Sigmoid colon (tissue), 6 donors: ENCODE measurements at regions not wholly inside any gene's neighbourhood (a gene's known extent, or its start where the extent isn't known, plus 50 kb on each side); places are given as distances from the start of the nearest gene placed in this dataset.

Experiments used
- DNase-seq: peaks from one replicate; pipeline ENCODE4 v3.0.0-alpha.2; 2019
- H3K27ac ChIP-seq, 4 donors: fragments of 200-600 bp; sonication (generic); one replicate each; pipeline ENCODE4 v1.5.1; 2016 to 2019; ENCODE audit warnings: mild to moderate bottlenecking in 1 of 4
- H3K27me3 ChIP-seq, 3 donors: fragments of 200-600 bp; sonication (generic); one replicate each; pipeline ENCODE4 v1.5.1; 2019; ENCODE audit warnings: mild to moderate bottlenecking in 1 of 3
- H3K36me3 ChIP-seq, 4 donors: fragments of 200-600 bp; sonication (generic); one replicate each; pipeline ENCODE4 v1.5.1; 2016 to 2019
- H3K4me1 ChIP-seq, 4 donors: fragments of 200-600 bp; sonication (generic); one replicate each; pipeline ENCODE4 v1.5.1; 2017 to 2019
- H3K4me3 ChIP-seq, 4 donors: fragments of 200-600 bp; sonication (generic); one replicate each; pipeline ENCODE4 v1.5.1; 2017 to 2019; ENCODE audit warnings: mild to moderate bottlenecking in 2 of 4, moderate library complexity in 1 of 4
- H3K9me3 ChIP-seq, 4 donors: fragments of 200-600 bp in 3 of 4; sonication (generic) in 3 of 4; one replicate each; pipeline versions ENCODE4 v1.5.1 to v1.6.1; 2013 to 2019
- CTCF ChIP-seq, 4 experiments: fragments of 450-650 bp in 3 of 4; fragments of 200-600 bp in 1 of 4; IDR thresholded peaks; one replicate each; pipeline ENCODE4 v1.5.1; 2016 to 2019; ENCODE audit warnings: antibody characterized with exemption in 4 of 4, mild to moderate bottlenecking in 3 of 4, moderate library complexity in 2 of 4
- EP300 ChIP-seq, 4 donors: sonication (generic); formaldehyde crosslinking; IDR thresholded peaks; one replicate each; pipeline ENCODE4 v1.6.1; 2017; ENCODE audit warnings: antibody characterized with exemption in 4 of 4
- POLR2A ChIP-seq, 2 donors: fragments of 450-650 bp; IDR thresholded peaks; one replicate each; pipeline ENCODE4 v1.6.1; 2016; ENCODE audit warnings: antibody characterized with exemption in 2 of 2, mild to moderate bottlenecking in 2 of 2, moderate library complexity in 2 of 2
- POLR2AphosphoS5 ChIP-seq, 4 donors: sonication (generic); formaldehyde crosslinking; IDR thresholded peaks; one replicate each; pipeline ENCODE4 v1.6.1; 2017; ENCODE audit warnings: antibody characterized with exemption in 4 of 4
- WGBS, 2 donors: extraction: QIAGEN DNeasy Blood & Tissue Kit; methylation state at CpG; one replicate each; pipeline ENCODE4 v1.1.7; 2013; 5-methylcytosine and 5-hydroxymethylcytosine counted together
- intact Hi-C: fragments of 100-400 bp; cut with DNase I; formaldehyde crosslinking; loops from one replicate; pipeline ENCODE4 v1.15.1; 2023
- donor health status: healthy with polysubstance abuse.
- donor health status: healthy.

- DNase-seq = no peak
- TF ChIP-seq POLR2AphosphoS5 (IDR thresholded peaks at IDR 0.05) = no peak
- no peak for TF ChIP-seq POLR2A (IDR thresholded peaks at IDR 0.05)
- no peak for TF ChIP-seq CTCF (IDR thresholded peaks at IDR 0.05)
- TF ChIP-seq EP300 (IDR thresholded peaks at IDR 0.05) = no peak
- Histone ChIP-seq H3K4me3 (no peak overlapping the region), H3K36me3 (no peaks in the 10 kb centered on the region), H3K4me1 (no peaks in the 10 kb centered on the region), H3K9me3 (no peaks in the 10 kb centered on the region), H3K27me3 (no peaks in the 10 kb centered on the region), H3K27ac (no peak overlapping the region)
- intact Hi-C loops = no loop called here
- WGBS, 2 donors = 70 to 77% methylated on average over 5 of the region's 5 CpGs
Observed at GRCh38 chr18:60646725-60647124, 274.1 kb upstream of the MC4R start.

GRCh38 chr18:60649107-60649506 is 276.5 kb upstream of the MC4R start:
- H3K27me3 ChIP-seq = no peaks in the 10 kb centered on the region
- TF ChIP-seq POLR2A (IDR thresholded peaks at IDR 0.05) (no peak), POLR2AphosphoS5 (IDR thresholded peaks at IDR 0.05) (no peak), CTCF (IDR thresholded peaks at IDR 0.05) (no peak), EP300 (IDR thresholded peaks at IDR 0.05) (no peak)
- H3K4me3 ChIP-seq = no peak overlapping the region

GRCh38 chr18:60649842-60650536 is 277.4 kb upstream of the MC4R start:
- 7 to 50% methylated on average over 3 of the region's 3 CpGs for WGBS, 2 donors
- no peak overlapping the region for H3K27ac ChIP-seq
- intact Hi-C loops = no loop called here
- no peak overlapping the region for H3K4me3 ChIP-seq
- H3K4me1 ChIP-seq = no peaks in the 10 kb centered on the region
- TF ChIP-seq EP300 (IDR thresholded peaks at IDR 0.05) (no peak), CTCF (IDR thresholded peaks at IDR 0.05) (no peak), POLR2AphosphoS5 (IDR thresholded peaks at IDR 0.05) (no peak), POLR2A (IDR thresholded peaks at IDR 0.05) (no peak)
- no peaks in the 10 kb centered on the region for H3K36me3 ChIP-seq
- no peaks in the 10 kb centered on the region for H3K27me3 ChIP-seq
- no peaks in the 10 kb centered on the region for H3K9me3 ChIP-seq
- DNase-seq = no peak

More at GRCh38 chr18:60649107-60649506, 276.5 kb upstream of the MC4R start:
- 56 to 64% methylated on average over 5 of the region's 5 CpGs for WGBS, 2 donors
- intact Hi-C loops = no loop called here
- Histone ChIP-seq H3K9me3 (no peaks in the 10 kb centered on the region), H3K4me1 (no peaks in the 10 kb centered on the region), H3K36me3 (no peaks in the 10 kb centered on the region), H3K27ac (no peak overlapping the region)
- no peak for DNase-seq

- Histone ChIP-seq H3K9me3 (no peaks in the 10 kb centered on the region), H3K27ac (no peak overlapping the region), H3K4me1 (no peaks in the 10 kb centered on the region), H3K27me3 (no peaks in the 10 kb centered on the region), H3K4me3 (no peak overlapping the region), H3K36me3 (no peaks in the 10 kb centered on the region)
- no peak for DNase-seq
- 82 to 91% methylated on average over 2 of the region's 2 CpGs for WGBS, 2 donors
- TF ChIP-seq POLR2AphosphoS5 (IDR thresholded peaks at IDR 0.05) = no peak
- TF ChIP-seq CTCF (IDR thresholded peaks at IDR 0.05) = no peak
- TF ChIP-seq POLR2A (IDR thresholded peaks at IDR 0.05) = no peak
- TF ChIP-seq EP300 (IDR thresholded peaks at IDR 0.05) = no peak
- intact Hi-C loops = no loop called here
Observed at GRCh38 chr18:60654298-60654697, 281.7 kb upstream of the MC4R start.

GRCh38 chr18:60656553-60656952 is 284.0 kb upstream of the MC4R start:
- intact Hi-C loops = no loop called here
- Histone ChIP-seq H3K36me3 (no peaks in the 10 kb centered on the region), H3K4me3 (no peak overlapping the region), H3K4me1 (no peaks in the 10 kb centered on the region), H3K27me3 (no peaks in the 10 kb centered on the region), H3K9me3 (no peaks in the 10 kb centered on the region), H3K27ac (no peak overlapping the region)
- DNase-seq = no peak
- WGBS, 2 donors = 48 to 68% methylated on average over 4 of the region's 4 CpGs
- TF ChIP-seq POLR2A (IDR thresholded peaks at IDR 0.05) (no peak), POLR2AphosphoS5 (IDR thresholded peaks at IDR 0.05) (no peak), EP300 (IDR thresholded peaks at IDR 0.05) (no peak)
